Neural progenitor cell (in vitro differentiated cells): ENCODE measurements at regions not wholly inside any gene's neighbourhood (a gene's known extent, or its start where the extent isn't known, plus 50 kb on each side); places are given as distances from the start of the nearest gene placed in this dataset.

ENCODE experiments used
- DNase-seq: peaks from one replicate; pipeline ENCODE4 v3.0.0-alpha.2; 2016; ENCODE audit warnings: low spot score
- H2AFZ ChIP-seq: fragments of 200-600 bp; sonication (generic); replicated peaks from 2 replicates; pipeline ENCODE4 v1.6.1; 2016; ENCODE audit warnings: antibody characterized with exemption
- H3F3A ChIP-seq: fragments of 200-600 bp; sonication (generic); 2 replicates; pipeline ENCODE4 v1.6.1; 2016; ENCODE audit warnings: antibody characterized with exemption, low read depth
- H3K27ac ChIP-seq: fragments of 200-600 bp; sonication (generic); 2 replicates; pipeline ENCODE4 v1.5.1; 2016; ENCODE audit warnings: mild to moderate bottlenecking
- H3K27me3 ChIP-seq: fragments of 200-600 bp; sonication (generic); 2 replicates; pipeline ENCODE4 v1.6.1; 2016; ENCODE audit warnings: mild to moderate bottlenecking, moderate library complexity
- H3K36me3 ChIP-seq: fragments of 200-600 bp; sonication (generic); 2 replicates; pipeline ENCODE4 v1.5.1; 2016
- H3K4me1 ChIP-seq: fragments of 200-600 bp; sonication (generic); 2 replicates; pipeline ENCODE4 v1.6.1; 2016; ENCODE audit warnings: mixed run types
- H3K4me2 ChIP-seq: fragments of 200-600 bp; sonication (generic); 2 replicates; pipeline ENCODE4 v1.6.1; 2016
- H3K4me3 ChIP-seq: fragments of 200-600 bp; sonication (generic); 2 replicates; pipeline ENCODE4 v1.5.1; 2016
- H3K79me2 ChIP-seq: fragments of 200-600 bp; sonication (generic); 2 replicates; pipeline ENCODE4 v1.6.1; 2016; ENCODE audit warnings: low read depth
- H3K9ac ChIP-seq: fragments of 200-600 bp; sonication (generic); 2 replicates; pipeline ENCODE4 v1.6.1; 2016
- H3K9me3 ChIP-seq: fragments of 200-600 bp; sonication (generic); 2 replicates; pipeline ENCODE4 v1.5.1; 2016; ENCODE audit warnings: low read depth
- H4K20me1 ChIP-seq: fragments of 200-600 bp; sonication (generic); 2 replicates; pipeline ENCODE4 v1.6.1; 2016; ENCODE audit warnings: low read depth
- H3K27ac Mint-ChIP-seq: 3 replicates; pipeline ENCODE4 v1.8.0; 2021; ENCODE audit warnings: mixed read lengths
- H3K27me3 Mint-ChIP-seq: 2 replicates; pipeline ENCODE4 v1.8.0; 2022; ENCODE audit warnings: low read depth, mild to moderate bottlenecking, inconsistent platforms, moderate library complexity, mixed read lengths; ENCODE audit not compliant: insufficient read depth
- H3K36me3 Mint-ChIP-seq: 3 replicates; pipeline ENCODE4 v1.8.0; 2021; ENCODE audit warnings: mixed read lengths
- H3K4me1 Mint-ChIP-seq: 3 replicates; pipeline ENCODE4 v1.8.0; 2021; ENCODE audit warnings: mixed read lengths
- H3K4me3 Mint-ChIP-seq: 3 replicates; pipeline ENCODE4 v1.8.0; 2021; ENCODE audit warnings: mild to moderate bottlenecking, moderate library complexity, mixed read lengths
- H3K9me3 Mint-ChIP-seq: 3 replicates; pipeline ENCODE4 v1.8.0; 2020; ENCODE audit warnings: mixed read lengths
- EZH2 ChIP-seq: fragments of 200-600 bp; sonication (generic); IDR thresholded peaks from 2 replicates; pipeline ENCODE4 v1.6.1; 2017; ENCODE audit warnings: antibody characterized with exemption, mild to moderate bottlenecking, moderate library complexity
- EZH2phosphoT487 ChIP-seq: fragments of 200-600 bp; sonication (generic); IDR thresholded peaks from 2 replicates; pipeline ENCODE4 v1.6.1; 2017; ENCODE audit warnings: antibody characterized with exemption
- TF ChIP-seq, protein P1 (sequence below): fragments of 200-600 bp; sonication (generic); IDR thresholded peaks from 2 replicates; pipeline ENCODE4 v1.5.1; 2017; ENCODE audit warnings: antibody characterized with exemption, mild to moderate bottlenecking

- peaks cover 4% of the 10 kb centered on the region for H3K4me1 ChIP-seq
- H3K79me2 ChIP-seq, result no peaks in the 10 kb centered on the region
- H4K20me1 ChIP-seq, result no peaks in the 10 kb centered on the region
- Mint-ChIP-seq H3K9me3 (no peaks in the 10 kb centered on the region), H3K4me1 (peaks cover 2% of the 10 kb centered on the region), H3K36me3 (no peaks in the 10 kb centered on the region), H3K27me3 (no peaks in the 10 kb centered on the region), H3K27ac (peak overlapping the region; percentile 83), H3K4me3 (no peak overlapping the region)
- no peak overlapping the region for H2AFZ ChIP-seq
- H3F3A ChIP-seq, result no peaks in the 10 kb centered on the region
- no peak overlapping the region for H3K9ac ChIP-seq
- H3K9me3 ChIP-seq, result no peaks in the 10 kb centered on the region
- no peaks in the 10 kb centered on the region for H3K36me3 ChIP-seq
- no peak overlapping the region for H3K27ac ChIP-seq
- DNase-seq, result no peak
- H3K4me3 ChIP-seq, result no peak overlapping the region
- H3K27me3 ChIP-seq, result no peaks in the 10 kb centered on the region
- TF ChIP-seq EZH2phosphoT487 (no peak), EZH2 (no peak)
- TF ChIP-seq, protein P1, sequence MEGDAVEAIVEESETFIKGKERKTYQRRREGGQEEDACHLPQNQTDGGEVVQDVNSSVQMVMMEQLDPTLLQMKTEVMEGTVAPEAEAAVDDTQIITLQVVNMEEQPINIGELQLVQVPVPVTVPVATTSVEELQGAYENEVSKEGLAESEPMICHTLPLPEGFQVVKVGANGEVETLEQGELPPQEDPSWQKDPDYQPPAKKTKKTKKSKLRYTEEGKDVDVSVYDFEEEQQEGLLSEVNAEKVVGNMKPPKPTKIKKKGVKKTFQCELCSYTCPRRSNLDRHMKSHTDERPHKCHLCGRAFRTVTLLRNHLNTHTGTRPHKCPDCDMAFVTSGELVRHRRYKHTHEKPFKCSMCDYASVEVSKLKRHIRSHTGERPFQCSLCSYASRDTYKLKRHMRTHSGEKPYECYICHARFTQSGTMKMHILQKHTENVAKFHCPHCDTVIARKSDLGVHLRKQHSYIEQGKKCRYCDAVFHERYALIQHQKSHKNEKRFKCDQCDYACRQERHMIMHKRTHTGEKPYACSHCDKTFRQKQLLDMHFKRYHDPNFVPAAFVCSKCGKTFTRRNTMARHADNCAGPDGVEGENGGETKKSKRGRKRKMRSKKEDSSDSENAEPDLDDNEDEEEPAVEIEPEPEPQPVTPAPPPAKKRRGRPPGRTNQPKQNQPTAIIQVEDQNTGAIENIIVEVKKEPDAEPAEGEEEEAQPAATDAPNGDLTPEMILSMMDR, result no peak
- H3K4me2 ChIP-seq, result no peak overlapping the region
Measured at GRCh38 chr2:180143633-180144337, 136.7 kb upstream of the CWC22 start.

DNA sequence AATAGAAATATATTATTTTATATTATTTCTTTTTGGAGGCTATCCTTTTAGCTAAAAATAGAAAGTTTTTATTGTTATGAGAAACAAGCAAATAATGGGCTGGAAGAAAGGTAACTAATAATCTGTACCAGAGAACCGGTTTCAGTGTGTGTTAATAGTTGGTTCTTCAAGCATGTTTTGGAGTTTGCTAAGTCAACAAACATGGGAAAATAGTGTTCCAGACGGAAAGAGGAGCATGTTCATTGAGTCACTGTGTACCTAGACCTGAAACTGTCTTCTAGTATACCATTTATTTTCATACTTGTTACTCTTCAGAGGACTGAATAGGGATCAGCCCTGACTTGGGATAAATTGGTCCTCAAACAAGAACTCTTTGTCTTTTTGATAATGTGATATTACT, 134.5 kb upstream of the CWC22 start:
- Histone ChIP-seq H3K4me1 (peaks cover 4% of the 10 kb centered on the region), H3F3A (no peaks in the 10 kb centered on the region), H3K4me2 (no peak overlapping the region), H3K27me3 (no peaks in the 10 kb centered on the region), H3K9me3 (no peaks in the 10 kb centered on the region), H4K20me1 (no peaks in the 10 kb centered on the region), H3K36me3 (no peaks in the 10 kb centered on the region), H3K79me2 (no peaks in the 10 kb centered on the region), H3K9ac (no peak overlapping the region), H2AFZ (no peak overlapping the region), H3K27ac (no peak overlapping the region), H3K4me3 (no peak overlapping the region)
- Mint-ChIP-seq H3K27ac (no peak overlapping the region), H3K4me3 (no peak overlapping the region), H3K36me3 (no peaks in the 10 kb centered on the region), H3K9me3 (no peaks in the 10 kb centered on the region), H3K4me1 (peaks cover 2% of the 10 kb centered on the region), H3K27me3 (no peaks in the 10 kb centered on the region)
- no peak for TF ChIP-seq EZH2phosphoT487
- no peak for TF ChIP-seq EZH2
- TF ChIP-seq, protein P1, result no peak
- no peak for DNase-seq

GRCh38 chr2:180133736-180134135, 126.6 kb upstream of the CWC22 start:
- no peak for DNase-seq
- Mint-ChIP-seq H3K36me3 (no peaks in the 10 kb centered on the region), H3K9me3 (peaks cover 2% of the 10 kb centered on the region), H3K4me1 (peaks cover 5% of the 10 kb centered on the region), H3K27me3 (no peaks in the 10 kb centered on the region), H3K4me3 (no peak overlapping the region), H3K27ac (no peak overlapping the region)
- Histone ChIP-seq H3K36me3 (no peaks in the 10 kb centered on the region), H3K9ac (no peak overlapping the region), H4K20me1 (no peaks in the 10 kb centered on the region), H3K79me2 (no peaks in the 10 kb centered on the region), H3K4me3 (no peak overlapping the region), H3F3A (no peaks in the 10 kb centered on the region), H2AFZ (no peak overlapping the region), H3K27me3 (no peaks in the 10 kb centered on the region), H3K4me2 (no peak overlapping the region), H3K27ac (no peak overlapping the region), H3K9me3 (no peaks in the 10 kb centered on the region), H3K4me1 (no peaks in the 10 kb centered on the region)
- no peak for TF ChIP-seq EZH2phosphoT487
- TF ChIP-seq EZH2, result no peak
- TF ChIP-seq, protein P1, result no peak
